ENCODE measurements at regions not wholly inside any gene's neighbourhood (a gene's known extent, or its start where the extent isn't known, plus 50 kb on each side); places are given as distances from the start of the nearest gene placed in this dataset.

GRCh38 chr5:2153802-2154201, 271.1 kb upstream of the IRX4 start:
- no peaks in the 10 kb centered on the region for H3K36me3 ChIP-seq (ENCODE audit: insufficient read depth)

GRCh38 chr5:2153350-2153749, 270.6 kb upstream of the IRX4 start:
- Mint-ChIP-seq H3K27me3 (ENCODE audit: insufficient read depth, low read depth, poor library complexity) (peaks cover 9% of the 10 kb centered on the region), H3K4me3 (no peak overlapping the region), H3K9me3 (no peaks in the 10 kb centered on the region), H3K36me3 (ENCODE audit: low read depth) (no peaks in the 10 kb centered on the region), H3K27ac (no peak overlapping the region), H3K4me1 (peaks cover 13% of the 10 kb centered on the region)
- no peaks in the 10 kb centered on the region for H3F3A ChIP-seq (replicated peaks; ENCODE audit: low read depth)
- no peaks in the 10 kb centered on the region for H3K4me1 ChIP-seq (ENCODE audit: insufficient read depth)
- ATAC-seq (no peak), DNase-seq (ENCODE audit: low spot score) (no peak)
- no peaks in the 10 kb centered on the region for H3K27me3 ChIP-seq (ENCODE audit: insufficient read depth)
- no peaks in the 10 kb centered on the region for H3K36me3 ChIP-seq (ENCODE audit: insufficient read depth)
- H3K27ac ChIP-seq (ENCODE audit: low read depth): no peak overlapping the region
- peaks cover 4% of the 10 kb centered on the region; the same call in 1 of the 2 replicates for H3K9me2 ChIP-seq (ENCODE audit: insufficient read depth)
- no peak overlapping the region for H3K4me3 ChIP-seq
- no peaks in the 10 kb centered on the region for H4K20me1 ChIP-seq (replicated peaks; ENCODE audit: insufficient read depth)
- no peak overlapping the region for H3K4me2 ChIP-seq
- no peak overlapping the region for H2AFZ ChIP-seq
- no peaks in the 10 kb centered on the region for H3K79me2 ChIP-seq (replicated peaks; ENCODE audit: insufficient read depth)
- TF ChIP-seq JUNB (IDR thresholded peaks at IDR 0.05; ENCODE audit: unreplicated experiment): no peak
- TF ChIP-seq ZNF331 (CRISPR knock-in tag; IDR thresholded peaks at IDR 0.05; ENCODE audit: low read depth): no peak
- no peak for TF ChIP-seq STAT1 (IDR thresholded peaks at IDR 0.05; ENCODE audit: unreplicated experiment)
- TF ChIP-seq CTCF (conservative IDR thresholded peaks at IDR 0.05; ENCODE audit: low read depth in 2 of 2): no peak
- no peak for TF ChIP-seq ETS1 (IDR thresholded peaks at IDR 0.05)
- no peak for TF ChIP-seq POLR2AphosphoS5 (IDR thresholded peaks at IDR 0.05; ENCODE audit: low read depth)
- TF ChIP-seq EZH2phosphoT487 (IDR thresholded peaks at IDR 0.05; ENCODE audit: unreplicated experiment): no peak

More at GRCh38 chr5:2153802-2154201, 271.1 kb upstream of the IRX4 start:
- Histone ChIP-seq H3K9me2 (ENCODE audit: insufficient read depth) (peaks cover 4% of the 10 kb centered on the region; the same call in 1 of the 2 replicates), H3K4me3 (no peak overlapping the region), H3K27ac (ENCODE audit: low read depth) (no peak overlapping the region), H2AFZ (no peak overlapping the region), H3K4me2 (no peak overlapping the region), H3K4me1 (ENCODE audit: insufficient read depth) (no peaks in the 10 kb centered on the region), H3K79me2 (replicated peaks; ENCODE audit: insufficient read depth) (no peaks in the 10 kb centered on the region), H3K27me3 (ENCODE audit: insufficient read depth) (no peaks in the 10 kb centered on the region), H3F3A (replicated peaks; ENCODE audit: low read depth) (no peaks in the 10 kb centered on the region), H4K20me1 (replicated peaks; ENCODE audit: insufficient read depth) (no peaks in the 10 kb centered on the region)
- no peak overlapping the region for H3K4me3 Mint-ChIP-seq
- H3K27me3 Mint-ChIP-seq (ENCODE audit: insufficient read depth, low read depth, poor library complexity): peaks cover 9% of the 10 kb centered on the region
- ATAC-seq: no peak
- no peaks in the 10 kb centered on the region for H3K9me3 Mint-ChIP-seq
- no peak for DNase-seq (ENCODE audit: low spot score)
- H3K36me3 Mint-ChIP-seq (ENCODE audit: low read depth): no peaks in the 10 kb centered on the region
- H3K4me1 Mint-ChIP-seq: peaks cover 10% of the 10 kb centered on the region
- TF ChIP-seq REST (IDR thresholded peaks at IDR 0.05; ENCODE audit: unreplicated experiment): no peak
- H3K27ac Mint-ChIP-seq: no peak overlapping the region

All from GM23338 (cell line).